ENCODE measurements at regions not wholly inside any gene's neighbourhood (a gene's known extent, or its start where the extent isn't known, plus 50 kb on each side); places are given as distances from the start of the nearest gene placed in this dataset.

DNA sequence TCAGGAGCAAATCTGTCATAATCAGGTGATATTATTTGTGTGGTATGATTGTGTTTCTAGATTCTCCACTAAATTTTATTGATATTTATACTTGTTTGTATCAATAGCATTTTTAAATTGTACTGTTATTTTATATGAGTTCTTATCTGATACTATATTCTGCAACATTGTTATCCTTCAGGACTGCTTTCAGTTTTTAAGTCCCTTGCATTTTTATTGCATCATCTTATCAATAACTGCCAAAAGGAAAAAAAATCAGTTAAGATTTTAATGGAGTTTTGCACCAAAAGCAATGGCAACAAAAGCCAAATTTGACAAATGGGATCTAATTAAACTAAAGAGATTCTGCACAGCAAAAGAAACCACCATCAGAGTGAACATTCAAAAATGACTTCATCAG lies 741.3 kb upstream of the CTNND2 start:
- Histone ChIP-seq H3K9me3 (ENCODE audit: control insufficient read depth, insufficient read depth, low read depth, low read length) (no peaks in the 10 kb centered on the region), H3K4me3 (ENCODE audit: low read depth, low read length) (no peak overlapping the region), H3K36me3 (ENCODE audit: control insufficient read depth in 2 of 2, insufficient read depth in 1 of 2, low read length in 2 of 2) (no peaks in the 10 kb centered on the region), H3K27ac (ENCODE audit: extremely low read depth, low read depth, low read length) (no peak overlapping the region), H3K4me1 (ENCODE audit: control insufficient read depth, insufficient read depth, low read length) (no peaks in the 10 kb centered on the region)
- ChIA-PET POLR2A (no interaction called here), CTCF (no interaction called here)
- TF ChIP-seq ZNF677 (tag by site-specific recombination; IDR thresholded peaks at IDR 0.05) = no peak
- TF ChIP-seq PATZ1 (tag by site-specific recombination; IDR thresholded peaks at IDR 0.05) = no peak
- TF ChIP-seq, protein P1, sequence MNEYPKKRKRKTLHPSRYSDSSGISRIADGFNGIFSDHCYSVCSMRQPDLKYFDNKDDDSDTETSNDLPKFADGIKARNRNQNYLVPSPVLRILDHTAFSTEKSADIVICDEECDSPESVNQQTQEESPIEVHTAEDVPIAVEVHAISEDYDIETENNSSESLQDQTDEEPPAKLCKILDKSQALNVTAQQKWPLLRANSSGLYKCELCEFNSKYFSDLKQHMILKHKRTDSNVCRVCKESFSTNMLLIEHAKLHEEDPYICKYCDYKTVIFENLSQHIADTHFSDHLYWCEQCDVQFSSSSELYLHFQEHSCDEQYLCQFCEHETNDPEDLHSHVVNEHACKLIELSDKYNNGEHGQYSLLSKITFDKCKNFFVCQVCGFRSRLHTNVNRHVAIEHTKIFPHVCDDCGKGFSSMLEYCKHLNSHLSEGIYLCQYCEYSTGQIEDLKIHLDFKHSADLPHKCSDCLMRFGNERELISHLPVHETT (tag by site-specific recombination; IDR thresholded peaks at IDR 0.05) = no peak
- TF ChIP-seq ZNF792 (tag by site-specific recombination; IDR thresholded peaks at IDR 0.05) = no peak
- TF ChIP-seq ZNF791 (tag by site-specific recombination; IDR thresholded peaks at IDR 0.05) = no peak
- TF ChIP-seq ZNF560 (tag by site-specific recombination; IDR thresholded peaks at IDR 0.05; ENCODE audit: borderline replicate concordance) = no peak
- TF ChIP-seq ZBTB44 (tag by site-specific recombination; IDR thresholded peaks at IDR 0.05) = no peak

DNA sequence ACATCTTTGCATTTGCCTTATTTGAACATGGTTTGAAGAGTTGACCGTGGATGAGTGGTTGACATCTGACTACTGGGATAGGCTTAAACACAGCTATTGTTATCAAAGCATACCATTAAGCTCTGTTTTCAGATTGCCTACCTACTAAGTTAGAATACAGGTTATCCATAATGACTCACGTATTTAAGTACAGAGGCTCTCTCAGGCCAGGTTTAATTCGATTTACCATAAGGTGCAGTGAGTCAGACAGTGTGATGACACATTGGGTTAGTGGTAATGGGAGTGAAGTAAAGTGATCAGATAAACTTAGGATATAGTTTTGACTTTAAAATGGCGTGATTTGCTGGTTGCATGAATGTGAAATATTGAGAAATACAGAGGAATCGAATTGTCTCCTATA lies 732.0 kb upstream of the CTNND2 start:
- CTCF ChIA-PET = no interaction called here
- H3K27ac ChIP-seq (ENCODE audit: extremely low read depth, low read depth, low read length) = no peak overlapping the region
- H3K4me1 ChIP-seq (ENCODE audit: control insufficient read depth, insufficient read depth, low read length) = no peaks in the 10 kb centered on the region
- H3K4me3 ChIP-seq (ENCODE audit: low read depth, low read length) = no peak overlapping the region
- TF ChIP-seq ZNF548 (tag by site-specific recombination; IDR thresholded peaks at IDR 0.05) = no peak
- no peak for TF ChIP-seq ZNF707 (tag by site-specific recombination; IDR thresholded peaks at IDR 0.05)
- no peak for TF ChIP-seq ZNF239 (tag by site-specific recombination; IDR thresholded peaks at IDR 0.05)
- TF ChIP-seq GLIS2 (tag by site-specific recombination; IDR thresholded peaks at IDR 0.05) = no peak
- no peak for TF ChIP-seq ZFP37 (tag by site-specific recombination; IDR thresholded peaks at IDR 0.05)
- no peak for TF ChIP-seq ZNF311 (tag by site-specific recombination; IDR thresholded peaks at IDR 0.05; ENCODE audit: borderline replicate concordance)
- no peak for TF ChIP-seq BCL11B (tag by site-specific recombination; IDR thresholded peaks at IDR 0.05; ENCODE audit: low read depth)
- no peak for TF ChIP-seq ZBTB8A (tag by site-specific recombination; IDR thresholded peaks at IDR 0.05)
- TF ChIP-seq ZNF560 (tag by site-specific recombination; IDR thresholded peaks at IDR 0.05; ENCODE audit: borderline replicate concordance) = no peak
- TF ChIP-seq ZNF155 (tag by site-specific recombination; IDR thresholded peaks at IDR 0.05) = no peak
- TF ChIP-seq ZNF777 (tag by site-specific recombination; IDR thresholded peaks at IDR 0.05; ENCODE audit: borderline replicate concordance) = no peak
- no peak for TF ChIP-seq ZNF658 (tag by site-specific recombination; IDR thresholded peaks at IDR 0.05)
- no peak for TF ChIP-seq PATZ1 (tag by site-specific recombination; IDR thresholded peaks at IDR 0.05)
- TF ChIP-seq REPIN1 (tag by site-specific recombination; IDR thresholded peaks at IDR 0.05; ENCODE audit: low read depth) = no peak
- no peak for TF ChIP-seq ZNF138 (tag by site-specific recombination; IDR thresholded peaks at IDR 0.05; ENCODE audit: borderline replicate concordance)
- no peaks in the 10 kb centered on the region for H3K9me3 ChIP-seq (ENCODE audit: control insufficient read depth, insufficient read depth, low read depth, low read length)
- POLR2A ChIA-PET = no interaction called here
- no peaks in the 10 kb centered on the region for H3K36me3 ChIP-seq (ENCODE audit: control insufficient read depth in 2 of 2, insufficient read depth in 1 of 2, low read length in 2 of 2)
